MM.1S (cell line): ENCODE measurements at regions not wholly inside any gene's neighbourhood (a gene's known extent, or its start where the extent isn't known, plus 50 kb on each side); places are given as distances from the start of the nearest gene placed in this dataset.

ENCODE experiments used
- EZH2 ChIP-seq: fragments of 300-600 bp; sonication (generic); optimal IDR thresholded peaks from 2 replicates; pipeline ENCODE3; 2017; ENCODE audit warnings: low read depth, mild to moderate bottlenecking, antibody characterized with exemption, low read length, mixed read lengths
- EZH2phosphoT487 ChIP-seq: fragments of 300-600 bp; sonication (generic); IDR thresholded peaks from 2 replicates; pipeline ENCODE4 v1.6.1; 2018; ENCODE audit warnings: antibody characterized with exemption, low read length
- TF ChIP-seq, protein P1 (sequence below): fragments of 300-600 bp; sonication (generic); IDR thresholded peaks from 2 replicates; pipeline ENCODE4 v1.5.1; 2016; ENCODE audit warnings: antibody characterized with exemption, low read length, mixed read lengths

DNA sequence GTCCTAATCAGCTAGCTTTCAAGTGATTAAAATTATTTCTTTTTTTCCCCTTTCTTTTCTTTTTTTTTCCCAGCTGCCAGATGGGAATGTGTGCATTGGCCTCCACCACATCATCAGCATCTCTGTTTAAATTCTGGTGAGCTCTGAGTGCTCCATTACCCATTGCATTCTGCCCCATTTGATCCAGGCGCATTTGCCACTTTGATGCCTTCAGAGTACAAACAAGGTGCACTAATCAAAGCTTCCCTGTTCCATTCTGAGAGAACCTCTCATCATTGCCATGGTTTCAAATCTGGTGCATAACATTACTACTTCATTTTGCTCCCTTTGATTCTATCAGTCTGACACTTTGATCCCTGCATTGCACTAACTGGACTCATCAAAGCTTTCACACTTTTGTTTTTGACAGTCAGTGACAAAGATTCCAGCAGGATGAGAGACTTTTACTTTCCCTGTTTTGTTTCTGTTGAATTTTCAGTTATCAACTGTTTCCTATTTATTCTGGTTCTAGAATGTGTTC is 238.8 kb upstream of the PCDH10 start:
- TF ChIP-seq, protein P1, sequence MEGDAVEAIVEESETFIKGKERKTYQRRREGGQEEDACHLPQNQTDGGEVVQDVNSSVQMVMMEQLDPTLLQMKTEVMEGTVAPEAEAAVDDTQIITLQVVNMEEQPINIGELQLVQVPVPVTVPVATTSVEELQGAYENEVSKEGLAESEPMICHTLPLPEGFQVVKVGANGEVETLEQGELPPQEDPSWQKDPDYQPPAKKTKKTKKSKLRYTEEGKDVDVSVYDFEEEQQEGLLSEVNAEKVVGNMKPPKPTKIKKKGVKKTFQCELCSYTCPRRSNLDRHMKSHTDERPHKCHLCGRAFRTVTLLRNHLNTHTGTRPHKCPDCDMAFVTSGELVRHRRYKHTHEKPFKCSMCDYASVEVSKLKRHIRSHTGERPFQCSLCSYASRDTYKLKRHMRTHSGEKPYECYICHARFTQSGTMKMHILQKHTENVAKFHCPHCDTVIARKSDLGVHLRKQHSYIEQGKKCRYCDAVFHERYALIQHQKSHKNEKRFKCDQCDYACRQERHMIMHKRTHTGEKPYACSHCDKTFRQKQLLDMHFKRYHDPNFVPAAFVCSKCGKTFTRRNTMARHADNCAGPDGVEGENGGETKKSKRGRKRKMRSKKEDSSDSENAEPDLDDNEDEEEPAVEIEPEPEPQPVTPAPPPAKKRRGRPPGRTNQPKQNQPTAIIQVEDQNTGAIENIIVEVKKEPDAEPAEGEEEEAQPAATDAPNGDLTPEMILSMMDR, result no peak
- TF ChIP-seq EZH2 (no peak), EZH2phosphoT487 (no peak)
